ENCODE measurements at regions not wholly inside any gene's neighbourhood (a gene's known extent, or its start where the extent isn't known, plus 50 kb on each side); places are given as distances from the start of the nearest gene placed in this dataset.

DNA sequence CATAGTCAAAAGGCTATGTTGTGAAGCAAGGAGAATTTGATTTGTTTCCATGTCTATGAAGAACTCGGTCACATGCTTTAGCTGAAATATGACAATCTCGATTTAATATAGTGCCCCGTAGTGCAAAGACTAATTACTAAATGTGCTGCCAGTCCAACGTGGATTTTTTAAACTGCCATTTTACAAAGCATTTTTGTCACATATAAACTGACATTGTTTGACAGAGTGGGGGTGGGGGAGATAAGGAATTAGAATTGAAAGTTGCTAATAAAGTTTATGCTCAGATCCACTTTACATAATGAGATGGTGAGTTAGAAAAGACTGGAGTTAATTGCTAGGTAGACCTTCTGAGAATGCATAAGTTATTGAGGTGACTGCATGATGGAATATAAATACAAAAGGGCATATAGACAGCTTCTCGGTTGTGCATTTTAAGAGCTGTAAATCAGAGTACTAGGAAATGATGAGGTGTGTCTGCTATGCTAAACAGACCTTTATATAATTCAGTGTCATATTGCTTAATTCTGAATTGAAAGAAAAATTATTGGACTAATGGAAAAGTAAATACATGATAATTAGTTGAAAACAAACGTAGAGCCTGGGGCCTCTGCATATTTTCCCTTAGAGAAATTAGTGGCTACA is 158.9 kb upstream of the MTNR1B start:
- Histone ChIP-seq H3K27ac (no peak overlapping the region), H3K4me1 (no peaks in the 10 kb centered on the region), H3K4me3 (no peak overlapping the region), H3K27me3 (no peaks in the 10 kb centered on the region), H3K9me3 (no peaks in the 10 kb centered on the region), H3K36me3 (no peaks in the 10 kb centered on the region)
- WGBS, 2 donors = 72 to 76% methylated on average over 6 of the region's 6 CpGs
- DNase-seq (no peak), ATAC-seq (ENCODE audit: low FRiP score in 2 of 2) (no peak)
- no peak for TF ChIP-seq POLR2A (IDR thresholded peaks at IDR 0.05)
- TF ChIP-seq POLR2AphosphoS5 (IDR thresholded peaks at IDR 0.05) = no peak
- TF ChIP-seq EP300 (IDR thresholded peaks at IDR 0.05) = no peak
- TF ChIP-seq, protein P1, sequence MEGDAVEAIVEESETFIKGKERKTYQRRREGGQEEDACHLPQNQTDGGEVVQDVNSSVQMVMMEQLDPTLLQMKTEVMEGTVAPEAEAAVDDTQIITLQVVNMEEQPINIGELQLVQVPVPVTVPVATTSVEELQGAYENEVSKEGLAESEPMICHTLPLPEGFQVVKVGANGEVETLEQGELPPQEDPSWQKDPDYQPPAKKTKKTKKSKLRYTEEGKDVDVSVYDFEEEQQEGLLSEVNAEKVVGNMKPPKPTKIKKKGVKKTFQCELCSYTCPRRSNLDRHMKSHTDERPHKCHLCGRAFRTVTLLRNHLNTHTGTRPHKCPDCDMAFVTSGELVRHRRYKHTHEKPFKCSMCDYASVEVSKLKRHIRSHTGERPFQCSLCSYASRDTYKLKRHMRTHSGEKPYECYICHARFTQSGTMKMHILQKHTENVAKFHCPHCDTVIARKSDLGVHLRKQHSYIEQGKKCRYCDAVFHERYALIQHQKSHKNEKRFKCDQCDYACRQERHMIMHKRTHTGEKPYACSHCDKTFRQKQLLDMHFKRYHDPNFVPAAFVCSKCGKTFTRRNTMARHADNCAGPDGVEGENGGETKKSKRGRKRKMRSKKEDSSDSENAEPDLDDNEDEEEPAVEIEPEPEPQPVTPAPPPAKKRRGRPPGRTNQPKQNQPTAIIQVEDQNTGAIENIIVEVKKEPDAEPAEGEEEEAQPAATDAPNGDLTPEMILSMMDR (IDR thresholded peaks at IDR 0.05) = no peak

DNA sequence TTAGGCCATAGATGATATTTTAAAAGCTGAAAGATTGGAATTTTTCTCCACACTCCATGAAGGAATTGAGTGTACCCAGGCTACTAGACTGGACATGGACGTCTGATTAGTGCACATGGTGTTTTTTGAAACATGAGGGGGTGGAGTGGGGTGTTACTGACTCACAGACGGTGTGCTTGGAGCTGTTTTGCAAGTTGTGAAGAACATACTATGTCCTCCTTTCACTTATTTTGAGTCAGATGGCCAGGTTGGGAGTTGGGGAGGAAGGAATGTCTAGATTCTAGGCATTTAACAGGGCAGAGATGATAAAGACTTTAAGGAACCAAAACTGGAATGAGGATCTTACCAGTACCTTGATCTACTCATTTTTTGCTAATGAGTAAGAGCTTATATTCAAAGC is 158.1 kb upstream of the MTNR1B start:
- H3K4me1 ChIP-seq = no peaks in the 10 kb centered on the region
- no peak overlapping the region for H3K27ac ChIP-seq
- TF ChIP-seq POLR2AphosphoS5 (IDR thresholded peaks at IDR 0.05) (no peak), EP300 (IDR thresholded peaks at IDR 0.05) (no peak), POLR2A (IDR thresholded peaks at IDR 0.05) (no peak)
- TF ChIP-seq, protein P1 (IDR thresholded peaks at IDR 0.05) = no peak
- H3K36me3 ChIP-seq = no peaks in the 10 kb centered on the region
- ATAC-seq (ENCODE audit: low FRiP score in 2 of 2) (no peak), DNase-seq (no peak)
- no peak overlapping the region for H3K4me3 ChIP-seq
- no peaks in the 10 kb centered on the region for H3K27me3 ChIP-seq
- no peaks in the 10 kb centered on the region for H3K9me3 ChIP-seq
- 47 to 68% methylated on average over 2 of the region's 2 CpGs for WGBS, 2 donors

DNA sequence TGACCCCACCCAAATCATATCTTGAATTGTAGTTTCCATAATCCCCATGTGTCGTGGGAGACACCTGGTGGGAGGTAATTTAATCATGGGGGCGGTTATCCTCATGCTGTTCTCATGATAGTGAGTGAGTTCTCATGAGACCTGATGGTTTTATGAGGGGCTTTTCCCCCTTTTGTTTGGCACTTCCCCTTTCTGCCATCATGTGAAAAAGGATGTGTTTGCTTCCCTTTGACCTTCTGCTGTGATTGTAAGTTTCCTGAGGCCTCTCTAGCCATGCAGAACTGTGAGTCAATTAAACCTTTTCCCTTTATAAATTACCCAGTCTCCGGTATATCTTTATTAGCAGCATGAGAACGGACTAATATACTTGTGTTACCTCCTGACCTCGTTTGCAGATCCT is 156.6 kb upstream of the MTNR1B start:
- no peaks in the 10 kb centered on the region for H3K9me3 ChIP-seq
- DNase-seq (no peak), ATAC-seq (ENCODE audit: low FRiP score in 2 of 2) (no peak)
- H3K27me3 ChIP-seq = no peaks in the 10 kb centered on the region
- WGBS, 2 donors = 54 to 60% methylated on average over 5 of the region's 5 CpGs
- no peak overlapping the region for H3K4me3 ChIP-seq
- H3K4me1 ChIP-seq = no peaks in the 10 kb centered on the region
- no peaks in the 10 kb centered on the region for H3K36me3 ChIP-seq
- TF ChIP-seq, protein P1 (IDR thresholded peaks at IDR 0.05) = no peak
- TF ChIP-seq EP300 (IDR thresholded peaks at IDR 0.05) = no peak
- no peak for TF ChIP-seq POLR2A (IDR thresholded peaks at IDR 0.05)
- no peak for TF ChIP-seq POLR2AphosphoS5 (IDR thresholded peaks at IDR 0.05)
- no peak overlapping the region for H3K27ac ChIP-seq

DNA sequence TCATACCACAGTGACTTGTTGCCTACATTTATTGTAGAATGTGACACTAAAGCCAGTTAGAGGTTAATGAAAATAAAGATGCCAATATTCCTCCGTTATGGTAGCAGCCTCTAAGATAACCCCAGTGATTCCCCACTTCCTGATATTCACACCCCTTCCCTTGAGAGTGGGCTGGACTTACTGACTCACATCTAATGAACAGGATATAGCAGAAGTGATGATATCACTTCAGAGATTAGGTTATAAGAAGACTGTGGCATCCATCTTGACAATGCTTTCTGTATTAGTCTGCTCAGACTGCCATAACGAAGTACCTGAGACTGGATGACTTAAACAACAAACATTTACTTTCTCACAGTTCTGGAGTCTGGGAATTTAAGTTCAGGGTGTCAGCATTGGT is 149.6 kb upstream of the MTNR1B start:
- H3K4me1 ChIP-seq = no peaks in the 10 kb centered on the region
- no peaks in the 10 kb centered on the region for H3K9me3 ChIP-seq
- WGBS, 2 donors = 74 to 85% methylated on average over 2 of the region's 2 CpGs
- DNase-seq (no peak), ATAC-seq (ENCODE audit: low FRiP score in 2 of 2) (no peak)
- no peaks in the 10 kb centered on the region for H3K27me3 ChIP-seq
- TF ChIP-seq, protein P1 (IDR thresholded peaks at IDR 0.05) = no peak
- TF ChIP-seq EP300 (IDR thresholded peaks at IDR 0.05) (no peak), POLR2AphosphoS5 (IDR thresholded peaks at IDR 0.05) (no peak), POLR2A (IDR thresholded peaks at IDR 0.05) (no peak)
- no peak overlapping the region for H3K4me3 ChIP-seq
- H3K27ac ChIP-seq = no peak overlapping the region
- H3K36me3 ChIP-seq = no peaks in the 10 kb centered on the region

DNA sequence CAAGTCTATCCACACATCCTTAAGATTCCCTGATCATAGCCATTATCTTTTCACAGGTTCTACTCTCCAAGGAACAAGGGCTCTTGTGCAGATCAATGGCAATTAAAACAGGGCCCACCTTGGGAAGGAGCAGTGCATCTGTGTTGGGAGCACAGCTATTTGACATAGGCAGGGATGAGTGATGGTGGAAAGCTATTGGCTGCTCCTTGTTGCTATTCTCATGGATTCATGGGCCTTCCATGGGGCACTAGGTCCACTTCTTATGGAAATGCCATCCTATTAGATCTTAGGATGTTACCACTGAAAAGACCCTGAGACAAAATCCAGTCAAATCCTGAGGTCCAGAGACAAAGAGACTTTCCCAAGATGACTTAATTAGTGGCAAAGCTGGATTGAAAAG is 148.6 kb upstream of the MTNR1B start:
- TF ChIP-seq POLR2AphosphoS5 (IDR thresholded peaks at IDR 0.05) = no peak
- no peak for TF ChIP-seq EP300 (IDR thresholded peaks at IDR 0.05)
- TF ChIP-seq POLR2A (IDR thresholded peaks at IDR 0.05) = no peak
- TF ChIP-seq, protein P1 (IDR thresholded peaks at IDR 0.05) = no peak
- no peak for DNase-seq
- Histone ChIP-seq H3K27ac (no peak overlapping the region), H3K4me1 (no peaks in the 10 kb centered on the region), H3K4me3 (no peak overlapping the region), H3K36me3 (no peaks in the 10 kb centered on the region), H3K9me3 (no peaks in the 10 kb centered on the region), H3K27me3 (no peaks in the 10 kb centered on the region)
- ATAC-seq (ENCODE audit: low FRiP score in 2 of 2) = no peak

Data from upper lobe of left lung (tissue), 6 donors.